ENCODE measurements at regions not wholly inside any gene's neighbourhood (a gene's known extent, or its start where the extent isn't known, plus 50 kb on each side); places are given as distances from the start of the nearest gene placed in this dataset.
"Not testable (repeated sequence)": the region's sequence is repeated elsewhere in the genome, so short reads cannot be mapped to it uniquely, and the experiment has no call there.

DNA sequence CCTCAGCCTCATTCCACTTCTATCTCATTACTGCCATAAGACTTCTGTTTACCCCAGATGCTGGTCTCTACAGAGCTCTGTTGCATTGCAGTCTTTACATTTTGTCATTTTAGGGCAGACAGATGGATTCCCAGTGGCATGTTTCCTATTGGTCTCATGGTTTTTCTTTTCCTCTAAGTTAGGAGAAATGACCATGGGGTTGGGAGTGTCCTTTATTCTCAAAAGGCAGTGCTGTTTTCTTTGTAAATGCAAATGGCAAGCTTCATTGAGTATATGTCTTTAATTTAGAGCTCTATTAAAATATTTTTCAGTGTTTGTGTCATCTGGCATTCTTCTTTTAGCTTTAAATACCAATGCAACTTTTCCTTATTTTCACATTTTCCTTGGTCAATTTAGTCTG is 57.0 kb downstream of the MSTN start:
- intact Hi-C loops (cut with DNase I) = no loop called here
- ATAC-seq = no peak
- no peak for DNase-seq

- intact Hi-C loops (cut with DNase I) = no loop called here
- DNase-seq (no peak), ATAC-seq (no peak)
Observed at GRCh38 chr2:189999661-190000060, 62.9 kb downstream of the MSTN start.

- intact Hi-C loops (cut with DNase I); DNase-seq; ATAC-seq: not testable (repeated sequence)
Observed at GRCh38 chr2:189998665-189999064, 63.9 kb downstream of the MSTN start.

DNA sequence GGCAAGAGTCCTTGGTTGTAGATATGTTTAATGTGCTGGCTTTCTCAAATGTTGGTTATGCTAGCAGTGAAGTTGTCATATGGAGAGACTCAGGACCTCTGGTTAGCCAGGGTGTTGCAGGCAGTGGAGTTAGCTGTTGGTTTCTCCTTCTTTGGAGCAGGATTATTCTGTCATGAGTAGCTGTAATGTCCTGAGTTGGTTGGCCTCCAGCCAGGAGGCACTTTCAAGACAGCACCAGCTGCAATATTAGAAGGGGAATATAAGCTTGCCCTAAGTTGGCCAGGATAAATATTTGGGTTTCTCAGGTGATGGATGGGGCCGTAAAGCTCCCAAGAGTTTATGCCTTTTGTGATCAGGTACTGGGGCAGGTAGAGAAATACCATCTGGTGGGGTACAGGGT is 65.5 kb downstream of the MSTN start:
- intact Hi-C loops (cut with DNase I) = no loop called here
- ATAC-seq (no peak), DNase-seq (no peak)

DNA sequence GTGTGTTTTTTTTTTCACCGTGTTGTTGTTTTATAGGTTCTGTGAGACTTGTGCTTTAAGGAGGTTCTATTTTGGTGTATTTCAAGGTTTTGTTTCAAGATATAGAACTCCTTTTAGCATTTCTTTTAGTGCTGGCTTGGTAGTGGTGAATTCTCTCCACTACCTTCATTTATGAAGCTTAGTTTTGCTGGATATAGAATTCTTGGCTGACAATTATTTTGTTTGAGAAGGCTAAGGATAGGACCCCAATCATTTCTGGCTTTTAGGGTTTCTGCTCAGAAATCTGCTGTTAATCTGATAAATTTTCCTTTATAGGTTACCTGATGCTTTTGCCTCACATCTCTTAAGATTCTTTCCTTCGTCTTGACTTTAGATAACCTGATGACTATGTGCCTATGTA is 66.8 kb downstream of the MSTN start:
- no peak for ATAC-seq

GRCh38 chr2:189982780-189983394 is 79.6 kb downstream of the MSTN start:
- intact Hi-C loops (cut with DNase I) = no loop called here
- no peak for DNase-seq
- no peak for ATAC-seq

More for the DNA sequence above, 66.8 kb downstream of the MSTN start:
- no peak for DNase-seq
- intact Hi-C loops (cut with DNase I) = no loop called here

DNA sequence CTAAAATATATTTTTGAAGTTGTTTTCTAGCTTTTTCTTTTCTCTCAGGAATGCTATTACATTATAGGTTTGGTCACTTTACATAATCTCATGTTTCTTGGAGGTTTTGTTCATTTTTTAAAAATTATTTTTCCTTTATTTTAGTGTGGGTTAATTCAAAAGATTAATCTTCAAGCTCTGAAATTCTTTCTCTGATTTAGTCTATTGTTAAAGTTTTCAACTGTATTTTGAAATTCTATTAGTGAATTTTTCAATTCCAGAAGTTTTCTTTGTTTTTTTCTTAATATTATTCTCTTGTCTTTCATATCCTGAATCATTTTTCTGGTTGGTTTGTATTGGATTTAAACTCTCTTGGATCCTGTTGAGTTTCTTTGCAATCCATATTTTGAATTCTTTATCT is 80.4 kb downstream of the MSTN start:
- intact Hi-C loops (cut with DNase I) = no loop called here
- ATAC-seq = no peak

GRCh38 chr2:189976488-189976887 is 86.0 kb downstream of the MSTN start:
- DNase-seq; ATAC-seq; intact Hi-C loops (cut with DNase I): not testable (repeated sequence)

More for the DNA sequence above, 80.4 kb downstream of the MSTN start:
- DNase-seq = no peak

DNA sequence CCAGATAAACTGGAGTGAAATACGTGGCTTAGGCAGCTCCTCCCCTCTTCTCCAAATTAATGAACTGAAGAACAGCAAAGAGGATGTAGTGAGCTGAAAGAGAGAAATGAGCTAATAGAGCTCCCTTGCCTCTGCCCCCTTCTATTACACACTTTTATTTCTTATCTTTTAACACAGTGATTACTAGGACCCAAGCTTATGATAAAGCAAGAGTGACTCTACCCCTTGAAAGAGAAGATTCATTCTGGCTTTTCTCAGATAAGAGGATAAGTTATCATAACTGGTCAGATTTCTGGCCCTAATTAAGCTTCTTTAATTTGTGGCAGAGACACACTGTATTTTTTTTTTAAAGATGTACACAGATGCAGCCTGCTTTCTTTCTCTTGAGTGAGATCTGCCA is 102.2 kb downstream of the MSTN start:
- DNase-seq (no peak), ATAC-seq (no peak)
- intact Hi-C loops (cut with DNase I) = no loop called here

DNA sequence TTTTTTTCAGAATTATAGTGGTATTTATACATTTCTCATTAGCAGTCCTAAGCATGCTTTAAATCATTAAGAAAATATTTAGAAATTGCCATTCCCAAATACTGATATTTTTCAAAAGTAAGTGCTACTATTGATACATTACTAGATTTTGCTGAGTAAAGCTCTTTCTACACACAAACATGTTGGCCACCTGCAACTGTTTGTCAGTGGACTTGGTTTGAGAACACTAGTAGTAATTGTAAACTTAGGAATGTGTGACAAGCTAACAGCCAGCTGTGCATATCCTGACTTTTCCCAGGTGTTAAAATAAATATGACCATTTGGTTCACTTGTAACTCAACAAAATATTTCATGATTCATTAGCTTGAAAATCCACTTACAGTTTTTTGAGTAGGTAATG is 103.1 kb downstream of the MSTN start:
- intact Hi-C loops (cut with DNase I) = no loop called here

DNA sequence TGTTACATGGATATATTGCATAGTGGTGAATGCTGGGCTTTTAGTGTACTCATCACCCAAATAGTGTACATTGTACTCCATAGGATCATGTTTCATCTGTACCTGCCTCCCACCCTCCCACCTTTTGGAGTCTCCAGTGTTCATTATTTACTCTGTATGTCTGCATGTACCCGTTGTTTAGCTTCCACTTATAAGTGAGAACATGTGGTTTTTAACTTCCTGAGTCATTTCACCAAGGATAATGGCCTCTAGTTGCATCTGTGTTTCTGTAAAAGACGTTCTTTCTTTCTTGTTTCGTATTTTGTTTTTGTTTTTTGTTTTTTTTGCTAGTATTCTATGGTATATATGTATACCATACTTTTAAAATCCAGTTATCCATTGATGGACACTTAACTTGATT is 107.5 kb downstream of the MSTN start:
- ATAC-seq (no peak), DNase-seq (no peak)
- intact Hi-C loops (cut with DNase I) = no loop called here

More for the DNA sequence above, 103.1 kb downstream of the MSTN start:
- no peak for DNase-seq
- ATAC-seq = no peak

- intact Hi-C loops (cut with DNase I) = no loop called here
- ATAC-seq (no peak), DNase-seq (no peak)
Observed at GRCh38 chr2:189952536-189953109, 109.9 kb downstream of the MSTN start.

GRCh38 chr2:189951791-189952535 is 110.6 kb downstream of the MSTN start:
- DNase-seq (no peak), ATAC-seq (no peak)
- intact Hi-C loops (cut with DNase I) = no loop called here

DNA sequence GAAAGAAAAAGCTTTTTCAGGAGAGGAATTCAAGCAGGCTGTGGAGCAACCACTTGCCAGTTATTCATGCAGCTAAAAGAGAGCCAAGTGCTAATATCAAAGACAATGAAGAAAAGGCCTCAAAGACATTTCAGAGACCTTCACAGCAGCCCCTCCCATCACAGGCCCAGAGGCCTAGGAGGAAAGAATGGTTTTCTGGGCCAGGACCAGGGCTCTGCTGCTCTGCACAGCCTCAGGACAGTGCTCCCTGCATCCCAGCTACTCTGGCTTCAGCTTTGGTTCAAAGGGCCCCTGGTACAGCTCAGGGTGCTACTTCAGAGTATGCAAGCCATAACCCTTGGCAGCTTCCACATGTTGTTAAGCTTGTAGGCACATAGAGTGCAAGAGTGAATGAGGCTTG is 119.5 kb downstream of the MSTN start:
- ATAC-seq (no peak), DNase-seq (no peak)
- intact Hi-C loops (cut with DNase I) = no loop called here

DNA sequence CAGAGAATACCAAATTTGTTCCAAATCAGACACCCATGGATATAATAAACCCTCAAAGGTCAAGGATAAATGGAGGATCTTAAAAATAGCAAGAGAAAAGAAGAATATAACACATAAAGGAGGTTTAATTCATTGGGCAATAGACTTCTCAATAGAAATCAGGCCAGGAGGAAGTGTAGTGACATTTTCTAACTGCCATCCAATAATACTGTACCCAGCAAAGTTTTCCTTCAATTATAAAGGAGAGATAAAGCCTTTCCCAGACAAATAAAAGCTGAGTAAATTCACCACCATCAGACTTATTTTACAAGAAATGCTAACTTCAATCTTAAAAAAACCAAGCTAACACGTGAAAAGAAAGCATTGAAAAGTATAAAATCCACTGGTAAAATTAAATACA is 121.6 kb downstream of the MSTN start:
- DNase-seq = no peak
- ATAC-seq = no peak
- intact Hi-C loops (cut with DNase I) = no loop called here

DNA sequence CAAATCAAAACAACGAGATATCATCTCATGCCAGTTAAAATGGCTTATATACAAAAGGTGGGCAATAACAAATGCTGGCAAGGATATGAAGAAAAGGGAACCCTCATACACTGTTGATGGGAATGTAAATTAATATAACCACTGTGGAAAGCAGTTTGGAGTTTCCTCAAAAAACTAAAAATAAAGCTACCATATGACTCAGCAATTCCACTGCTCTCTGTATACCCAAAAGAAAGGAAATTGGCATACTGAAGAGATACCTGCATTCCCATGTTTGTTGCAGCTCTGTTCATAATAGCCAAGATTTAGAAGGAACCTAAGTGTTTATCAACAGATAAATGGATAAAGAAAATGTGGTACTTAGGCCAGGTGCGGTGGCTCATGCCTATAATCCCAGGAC is 124.8 kb downstream of the MSTN start:
- intact Hi-C loops (cut with DNase I) = no loop called here
- DNase-seq (no peak), ATAC-seq (no peak)

DNA sequence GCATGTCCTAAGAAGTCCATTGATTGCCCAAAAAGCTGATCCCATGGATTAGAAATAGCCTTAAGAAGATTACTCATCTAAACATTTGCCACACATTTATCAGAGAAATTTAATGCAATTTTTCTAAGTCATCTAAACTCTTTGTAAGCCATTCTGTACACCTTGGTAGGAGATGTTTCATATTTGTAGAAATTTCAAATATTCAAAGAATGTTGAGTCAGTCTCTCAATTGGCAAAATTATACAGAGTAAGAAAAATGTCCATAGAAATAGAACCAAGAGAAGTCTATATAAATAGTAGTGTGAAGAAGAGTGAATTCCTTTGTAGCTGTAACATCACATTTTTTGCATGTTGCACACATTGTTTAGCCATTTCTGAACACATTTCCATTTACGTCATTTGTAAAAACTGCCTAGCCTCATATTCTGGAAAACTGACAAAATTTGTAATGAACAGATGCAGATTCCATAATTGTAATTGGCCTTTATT is 128.6 kb downstream of the MSTN start:
- ATAC-seq (peak in 1 of 2 donors; percentile 46), DNase-seq (no peak)
- intact Hi-C loops (cut with DNase I) = no loop called here

DNA sequence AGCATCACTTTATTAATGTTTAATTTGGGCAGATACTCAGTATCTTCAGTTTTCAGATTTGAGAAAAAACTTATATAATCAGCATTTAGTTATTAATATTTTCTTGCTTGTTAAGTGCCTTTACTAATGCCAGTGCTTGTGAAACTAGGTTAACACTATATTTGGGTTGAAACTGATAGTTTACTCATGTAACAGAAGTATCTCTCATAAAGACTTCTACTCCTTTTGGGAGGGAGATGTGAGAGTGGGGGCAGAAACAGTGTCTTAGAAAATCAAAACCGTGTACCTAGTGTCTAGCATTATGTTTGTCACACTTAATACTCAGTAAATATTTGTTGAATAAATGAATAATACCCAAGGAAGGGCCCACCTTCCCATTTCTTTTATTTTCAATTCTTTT is 129.5 kb downstream of the MSTN start:
- intact Hi-C loops (cut with DNase I) = no loop called here
- ATAC-seq (no peak), DNase-seq (no peak)

DNA sequence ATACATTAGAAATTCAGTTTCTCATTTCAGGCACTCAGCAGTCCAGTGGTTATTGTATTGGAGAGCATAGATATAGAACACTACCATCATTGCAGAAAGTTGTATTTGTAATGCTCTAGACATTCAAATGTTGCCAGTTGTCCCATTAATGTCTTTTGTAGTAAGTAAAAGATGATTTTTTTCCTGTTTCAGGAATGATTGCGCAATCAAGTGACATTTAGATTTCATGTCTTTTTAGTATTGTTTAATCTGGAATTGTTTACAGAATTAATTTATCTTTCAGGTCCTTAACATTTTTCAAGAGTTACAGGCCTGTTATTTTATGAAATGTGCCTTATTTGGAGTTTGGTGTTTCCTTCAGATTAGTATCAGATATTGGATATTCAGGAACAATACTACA is 134.7 kb downstream of the MSTN start:
- ATAC-seq (no peak), DNase-seq (no peak)
- intact Hi-C loops (cut with DNase I) = no loop called here

All from left cardiac atrium (tissue), 4 donors.